PC-3 (cell line): ENCODE measurements at regions not wholly inside any gene's neighbourhood (a gene's known extent, or its start where the extent isn't known, plus 50 kb on each side); places are given as distances from the start of the nearest gene placed in this dataset.

ENCODE experiments used
- CTCF ChIP-seq: fragments of 300-600 bp; sonication (generic); conservative IDR thresholded peaks from 2 replicates; pipeline ENCODE4 v1.5.1; 2017; ENCODE audit warnings: antibody characterized with exemption, low read depth, mild to moderate bottlenecking, low read length
- EZH2phosphoT487 ChIP-seq: fragments of 300-600 bp; sonication (generic); IDR thresholded peaks from 2 replicates; pipeline ENCODE4 v1.6.1; 2018; ENCODE audit warnings: mild to moderate bottlenecking, antibody characterized with exemption, low read length, borderline replicate concordance

GRCh38 chr4:169818063-169818679 is 60.4 kb upstream of the HPF1 start:
- TF ChIP-seq CTCF (no peak), EZH2phosphoT487 (no peak)
